Epithelial cell of proximal tubule (primary cell): ENCODE measurements at regions not wholly inside any gene's neighbourhood (a gene's known extent, or its start where the extent isn't known, plus 50 kb on each side); places are given as distances from the start of the nearest gene placed in this dataset.

ENCODE experiments used
- DNase-seq: peaks from one replicate; pipeline ENCODE4 v3.0.0-alpha.2; 2011; ENCODE audit warnings: low read depth
- H3K4me3 ChIP-seq: 2 replicates; pipeline ENCODE4 v1.5.1; 2011; ENCODE audit warnings: low read depth, mild to moderate bottlenecking, low read length
- TF ChIP-seq, protein P1 (sequence below): conservative IDR thresholded peaks from 2 replicates; pipeline ENCODE4 v1.5.1; 2012; ENCODE audit warnings: low read depth, mild to moderate bottlenecking, low read length

GRCh38 chr6:141562851-141563763, 569.6 kb upstream of the GJE1 start:
- TF ChIP-seq, protein P1, sequence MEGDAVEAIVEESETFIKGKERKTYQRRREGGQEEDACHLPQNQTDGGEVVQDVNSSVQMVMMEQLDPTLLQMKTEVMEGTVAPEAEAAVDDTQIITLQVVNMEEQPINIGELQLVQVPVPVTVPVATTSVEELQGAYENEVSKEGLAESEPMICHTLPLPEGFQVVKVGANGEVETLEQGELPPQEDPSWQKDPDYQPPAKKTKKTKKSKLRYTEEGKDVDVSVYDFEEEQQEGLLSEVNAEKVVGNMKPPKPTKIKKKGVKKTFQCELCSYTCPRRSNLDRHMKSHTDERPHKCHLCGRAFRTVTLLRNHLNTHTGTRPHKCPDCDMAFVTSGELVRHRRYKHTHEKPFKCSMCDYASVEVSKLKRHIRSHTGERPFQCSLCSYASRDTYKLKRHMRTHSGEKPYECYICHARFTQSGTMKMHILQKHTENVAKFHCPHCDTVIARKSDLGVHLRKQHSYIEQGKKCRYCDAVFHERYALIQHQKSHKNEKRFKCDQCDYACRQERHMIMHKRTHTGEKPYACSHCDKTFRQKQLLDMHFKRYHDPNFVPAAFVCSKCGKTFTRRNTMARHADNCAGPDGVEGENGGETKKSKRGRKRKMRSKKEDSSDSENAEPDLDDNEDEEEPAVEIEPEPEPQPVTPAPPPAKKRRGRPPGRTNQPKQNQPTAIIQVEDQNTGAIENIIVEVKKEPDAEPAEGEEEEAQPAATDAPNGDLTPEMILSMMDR: peak; percentile 90
- peak; percentile 52 for DNase-seq
- H3K4me3 ChIP-seq: peak overlapping the region; percentile 30

DNA sequence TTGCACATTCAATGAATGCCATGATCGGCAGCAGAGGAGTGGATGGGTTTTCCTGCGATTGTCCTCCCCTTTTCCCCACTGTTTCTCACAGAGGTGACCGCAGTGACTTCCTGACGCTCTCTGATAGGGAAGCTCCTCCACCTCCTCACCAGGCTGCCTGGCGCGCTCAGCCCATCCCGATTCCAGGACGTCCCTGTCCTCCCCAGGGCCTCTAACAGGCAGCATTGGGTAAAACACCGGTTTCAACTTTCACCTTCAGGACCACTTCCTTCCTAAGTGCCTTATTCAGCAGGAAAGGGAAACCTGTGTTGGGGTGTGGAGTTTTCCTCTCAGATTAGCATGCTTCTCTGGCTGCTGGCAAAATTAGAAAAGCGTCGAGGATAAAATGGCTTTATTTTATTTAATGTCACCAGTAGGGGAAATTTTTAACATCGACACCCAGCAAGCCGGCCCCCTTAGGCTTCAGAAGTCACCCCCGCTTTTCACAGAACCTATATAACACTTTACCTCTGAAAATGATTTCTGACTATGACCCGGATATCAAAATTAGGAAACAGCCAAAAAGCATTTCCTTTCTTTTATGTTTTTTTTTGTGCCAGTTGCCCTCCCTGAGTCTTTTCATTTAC, 570.4 kb upstream of the GJE1 start:
- TF ChIP-seq, protein P1: no peak
- peak overlapping the region; percentile 30 for H3K4me3 ChIP-seq
- no peak for DNase-seq

DNA sequence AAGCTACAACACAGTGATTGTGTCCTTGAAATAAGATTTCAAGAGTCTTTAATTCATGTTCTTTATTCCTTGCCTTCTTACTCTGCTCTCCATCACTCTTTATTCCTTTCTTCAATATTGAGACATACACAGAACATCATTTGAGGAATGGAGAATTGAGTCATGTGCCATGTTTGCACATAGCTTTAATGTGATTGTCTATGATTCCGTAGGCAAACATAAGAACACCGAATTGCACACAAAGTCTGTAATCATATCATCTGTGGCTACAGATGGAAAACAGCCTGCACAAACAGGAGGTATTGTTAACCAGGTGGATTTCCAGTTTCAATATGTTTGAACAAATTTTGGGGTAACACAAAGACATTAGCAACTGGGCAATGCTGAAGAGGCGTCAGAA, 571.6 kb upstream of the GJE1 start:
- TF ChIP-seq, protein P1: no peak
- H3K4me3 ChIP-seq: no peak overlapping the region
- DNase-seq: no peak

- peak; percentile 98 for DNase-seq
- H3K4me3 ChIP-seq: no peak overlapping the region
- TF ChIP-seq, protein P1: no peak
Measured at GRCh38 chr6:141552463-141552862, 580.3 kb upstream of the GJE1 start.

GRCh38 chr6:141552031-141552430, 580.7 kb upstream of the GJE1 start:
- no peak for DNase-seq
- no peak overlapping the region for H3K4me3 ChIP-seq
- TF ChIP-seq, protein P1: peak; percentile 26

GRCh38 chr6:141551318-141551717, 581.4 kb upstream of the GJE1 start:
- no peak overlapping the region for H3K4me3 ChIP-seq
- TF ChIP-seq, protein P1: no peak
- no peak for DNase-seq
